ENCODE measurements at regions not wholly inside any gene's neighbourhood (a gene's known extent, or its start where the extent isn't known, plus 50 kb on each side); places are given as distances from the start of the nearest gene placed in this dataset.

DNA sequence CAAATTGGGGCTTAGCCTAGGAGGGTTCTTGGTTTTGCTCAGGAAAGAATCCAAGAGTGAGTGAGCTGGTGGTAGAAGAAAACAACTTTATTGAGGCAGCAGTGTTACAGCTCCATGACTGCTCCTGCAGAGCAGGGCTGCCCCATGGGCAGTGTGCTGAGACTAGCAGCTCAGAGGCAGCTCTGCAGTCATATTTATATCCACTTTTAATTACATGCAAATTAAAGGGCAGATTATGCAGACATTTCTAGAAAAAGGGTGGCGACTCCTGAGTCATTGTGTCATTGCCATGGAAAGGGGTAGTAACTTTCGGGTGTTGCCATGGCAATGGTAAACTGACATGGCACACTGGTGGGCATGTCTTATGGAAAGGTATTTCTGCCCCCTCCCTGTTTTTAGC lies 202.2 kb downstream of the CLCN4 start (continued):
- TF ChIP-seq REST (IDR thresholded peaks at IDR 0.05; ENCODE audit: low read depth) (no peak), ELF1 (IDR thresholded peaks at IDR 0.05; ENCODE audit: borderline replicate concordance, low read depth) (no peak), CBX3 (IDR thresholded peaks at IDR 0.05; ENCODE audit: low read depth) (no peak), SP1 (IDR thresholded peaks at IDR 0.05; ENCODE audit: low read depth) (no peak), SIN3A (IDR thresholded peaks at IDR 0.05; ENCODE audit: low read depth) (no peak)

- BruUV-seq (replicated peaks) = no TSS peak
- H3K27ac ChIP-seq (ENCODE audit: low read depth, low read length) = no peak overlapping the region
- ChIA-PET POLR2A (no interaction called here), CTCF (no interaction called here), RAD21 (ENCODE audit: low non-redundant PET in 1 of 2, low total read pairs in 2 of 2, uncharacterized antibody in 2 of 2, unreplicated experiment in 2 of 2) (no interaction called here)
- no peak for ATAC-seq
- H3K27me3 ChIP-seq (ENCODE audit: insufficient read depth, low read length) = no peaks in the 10 kb centered on the region
- intact Hi-C loops (cut with micrococcal nuclease) = no loop called here
- H4K20me1 ChIP-seq (ENCODE audit: insufficient read depth) = no peaks in the 10 kb centered on the region
- H3K9me2 ChIP-seq (ENCODE audit: insufficient read depth) = no peaks in the 10 kb centered on the region
- no peak overlapping the region for H3K4me2 ChIP-seq (ENCODE audit: low read length)
- no peaks in the 10 kb centered on the region for H3K79me2 ChIP-seq (ENCODE audit: insufficient read depth, low read length)
- H2AFZ ChIP-seq (ENCODE audit: low read depth, low read length, poor library complexity, severe bottlenecking) = no peak overlapping the region
- DNase-seq (ENCODE audit: low read depth, low spot score) = no peak
- H3K36me3 ChIP-seq (ENCODE audit: control insufficient read depth in 1 of 2, insufficient read depth in 2 of 2, low read length in 2 of 2) = no peaks in the 10 kb centered on the region
- no peak overlapping the region for H3K4me3 ChIP-seq (replicated peaks in 1 of 2; ENCODE audit: low read depth in 1 of 2, low read length in 2 of 2)
- TF ChIP-seq JUND (IDR thresholded peaks at IDR 0.05) = no peak
- no peak for TF ChIP-seq ZNF274 (IDR thresholded peaks at IDR 0.05; ENCODE audit: low read depth, low read length)
- TF ChIP-seq, protein P1, sequence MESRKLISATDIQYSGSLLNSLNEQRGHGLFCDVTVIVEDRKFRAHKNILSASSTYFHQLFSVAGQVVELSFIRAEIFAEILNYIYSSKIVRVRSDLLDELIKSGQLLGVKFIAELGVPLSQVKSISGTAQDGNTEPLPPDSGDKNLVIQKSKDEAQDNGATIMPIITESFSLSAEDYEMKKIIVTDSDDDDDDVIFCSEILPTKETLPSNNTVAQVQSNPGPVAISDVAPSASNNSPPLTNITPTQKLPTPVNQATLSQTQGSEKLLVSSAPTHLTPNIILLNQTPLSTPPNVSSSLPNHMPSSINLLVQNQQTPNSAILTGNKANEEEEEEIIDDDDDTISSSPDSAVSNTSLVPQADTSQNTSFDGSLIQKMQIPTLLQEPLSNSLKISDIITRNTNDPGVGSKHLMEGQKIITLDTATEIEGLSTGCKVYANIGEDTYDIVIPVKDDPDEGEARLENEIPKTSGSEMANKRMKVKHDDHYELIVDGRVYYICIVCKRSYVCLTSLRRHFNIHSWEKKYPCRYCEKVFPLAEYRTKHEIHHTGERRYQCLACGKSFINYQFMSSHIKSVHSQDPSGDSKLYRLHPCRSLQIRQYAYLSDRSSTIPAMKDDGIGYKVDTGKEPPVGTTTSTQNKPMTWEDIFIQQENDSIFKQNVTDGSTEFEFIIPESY (IDR thresholded peaks at IDR 0.05; ENCODE audit: extremely low read depth, insufficient replicate concordance, low read length) = no peak
- TF ChIP-seq EZH2 (IDR thresholded peaks at IDR 0.05) = no peak
- no peak for TF ChIP-seq EZH2phosphoT487 (IDR thresholded peaks at IDR 0.05; ENCODE audit: borderline replicate concordance)
- no peaks in the 10 kb centered on the region for H3K4me1 ChIP-seq (ENCODE audit: control insufficient read depth in 1 of 2, insufficient read depth in 2 of 2, low read length in 2 of 2)
- H3K9me3 ChIP-seq (ENCODE audit: control insufficient read depth in 1 of 2, insufficient read depth in 1 of 2, low read depth in 1 of 2, low read length in 2 of 2) = no peaks in the 10 kb centered on the region
- H3K9ac ChIP-seq (ENCODE audit: low read length) = no peak overlapping the region
These were observed 203.3 kb downstream of the CLCN4 start for GRCh38 chrX:10360116-10360515.

Data from HCT116 (cell line).